ENCODE measurements at regions not wholly inside any gene's neighbourhood (a gene's known extent, or its start where the extent isn't known, plus 50 kb on each side); places are given as distances from the start of the nearest gene placed in this dataset.

DNA sequence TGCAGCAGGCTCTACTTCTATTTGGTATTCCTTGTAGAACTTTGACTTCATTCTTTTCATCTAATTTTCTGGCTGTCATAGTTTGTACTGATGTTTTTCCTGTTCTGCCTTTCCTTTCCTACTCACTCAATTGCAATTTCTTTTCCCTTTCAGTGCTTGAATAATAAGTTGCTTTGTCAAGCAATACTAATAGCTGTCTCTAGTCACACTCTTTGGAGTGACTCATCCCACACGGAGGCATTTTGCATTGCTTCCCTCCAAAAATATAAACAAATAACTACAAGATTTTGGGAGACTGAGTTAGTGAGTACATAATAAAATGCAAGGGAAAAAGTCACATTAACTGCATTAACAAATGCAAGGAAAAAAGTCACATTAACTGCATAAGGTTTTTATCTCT, 465.9 kb downstream of the CDH9 start:
- no peak overlapping the region for H2AK9ac ChIP-seq (replicated peaks; ENCODE audit: low read depth, low read length, poor library complexity)
- peaks cover 14% of the 10 kb centered on the region for H3K9me3 ChIP-seq (ENCODE audit: control insufficient read depth, insufficient read depth, low read length)
- no peak overlapping the region for H3K18ac ChIP-seq (ENCODE audit: low read depth, low read length)
- no peaks in the 10 kb centered on the region for H3K36me3 ChIP-seq (ENCODE audit: control insufficient read depth, insufficient read depth, low read length)
- no peak overlapping the region for H3K14ac ChIP-seq (replicated peaks; ENCODE audit: low read depth, low read length)
- no peaks in the 10 kb centered on the region for H4K20me1 ChIP-seq (ENCODE audit: insufficient read depth, low read length)
- WGBS, 2 experiments (ENCODE audit: extremely low coverage in 2 of 2, insufficient read length in 1 of 2), result no CpG with 5 or more reads among the region's 1 CpG
- TF ChIP-seq MXI1 (IDR thresholded peaks at IDR 0.05; ENCODE audit: borderline replicate concordance, low read depth, low read length), result no peak
- no peak for TF ChIP-seq MAZ (IDR thresholded peaks at IDR 0.05; ENCODE audit: borderline replicate concordance, low read depth, low read length)
- TF ChIP-seq RCOR1 (IDR thresholded peaks at IDR 0.05; ENCODE audit: insufficient replicate concordance, low read length), result no peak
- TF ChIP-seq NFE2L2 (IDR thresholded peaks at IDR 0.05; ENCODE audit: low read depth, low read length), result no peak
- TF ChIP-seq FOS (IDR thresholded peaks at IDR 0.05; ENCODE audit: low read depth, low read length), result no peak
- no peak for TF ChIP-seq CHD1 (IDR thresholded peaks at IDR 0.05; ENCODE audit: low read depth, low read length)
- no peak for TF ChIP-seq SMC3 (IDR thresholded peaks at IDR 0.05; ENCODE audit: low read depth, low read length)
- TF ChIP-seq MAFK (IDR thresholded peaks at IDR 0.05; ENCODE audit: low read depth, low read length), result no peak
- no peak for TF ChIP-seq RAD21 (IDR thresholded peaks at IDR 0.05; ENCODE audit: low read length)
- no peak for TF ChIP-seq CEBPB (IDR thresholded peaks at IDR 0.05; ENCODE audit: low read depth, low read length)
- no peak for TF ChIP-seq RFX5 (IDR thresholded peaks at IDR 0.05; ENCODE audit: low read depth, low read length)
- TF ChIP-seq, protein P1, sequence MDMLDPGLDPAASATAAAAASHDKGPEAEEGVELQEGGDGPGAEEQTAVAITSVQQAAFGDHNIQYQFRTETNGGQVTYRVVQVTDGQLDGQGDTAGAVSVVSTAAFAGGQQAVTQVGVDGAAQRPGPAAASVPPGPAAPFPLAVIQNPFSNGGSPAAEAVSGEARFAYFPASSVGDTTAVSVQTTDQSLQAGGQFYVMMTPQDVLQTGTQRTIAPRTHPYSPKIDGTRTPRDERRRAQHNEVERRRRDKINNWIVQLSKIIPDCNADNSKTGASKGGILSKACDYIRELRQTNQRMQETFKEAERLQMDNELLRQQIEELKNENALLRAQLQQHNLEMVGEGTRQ (IDR thresholded peaks at IDR 0.05; ENCODE audit: low read depth, low read length), result no peak
- TF ChIP-seq POLR2A (IDR thresholded peaks at IDR 0.05; ENCODE audit: low read depth, low read length), result no peak
- TF ChIP-seq, protein P2, sequence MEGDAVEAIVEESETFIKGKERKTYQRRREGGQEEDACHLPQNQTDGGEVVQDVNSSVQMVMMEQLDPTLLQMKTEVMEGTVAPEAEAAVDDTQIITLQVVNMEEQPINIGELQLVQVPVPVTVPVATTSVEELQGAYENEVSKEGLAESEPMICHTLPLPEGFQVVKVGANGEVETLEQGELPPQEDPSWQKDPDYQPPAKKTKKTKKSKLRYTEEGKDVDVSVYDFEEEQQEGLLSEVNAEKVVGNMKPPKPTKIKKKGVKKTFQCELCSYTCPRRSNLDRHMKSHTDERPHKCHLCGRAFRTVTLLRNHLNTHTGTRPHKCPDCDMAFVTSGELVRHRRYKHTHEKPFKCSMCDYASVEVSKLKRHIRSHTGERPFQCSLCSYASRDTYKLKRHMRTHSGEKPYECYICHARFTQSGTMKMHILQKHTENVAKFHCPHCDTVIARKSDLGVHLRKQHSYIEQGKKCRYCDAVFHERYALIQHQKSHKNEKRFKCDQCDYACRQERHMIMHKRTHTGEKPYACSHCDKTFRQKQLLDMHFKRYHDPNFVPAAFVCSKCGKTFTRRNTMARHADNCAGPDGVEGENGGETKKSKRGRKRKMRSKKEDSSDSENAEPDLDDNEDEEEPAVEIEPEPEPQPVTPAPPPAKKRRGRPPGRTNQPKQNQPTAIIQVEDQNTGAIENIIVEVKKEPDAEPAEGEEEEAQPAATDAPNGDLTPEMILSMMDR (conservative IDR thresholded peaks at IDR 0.05; ENCODE audit: low read depth, low read length), result no peak
- TF ChIP-seq, protein P3, sequence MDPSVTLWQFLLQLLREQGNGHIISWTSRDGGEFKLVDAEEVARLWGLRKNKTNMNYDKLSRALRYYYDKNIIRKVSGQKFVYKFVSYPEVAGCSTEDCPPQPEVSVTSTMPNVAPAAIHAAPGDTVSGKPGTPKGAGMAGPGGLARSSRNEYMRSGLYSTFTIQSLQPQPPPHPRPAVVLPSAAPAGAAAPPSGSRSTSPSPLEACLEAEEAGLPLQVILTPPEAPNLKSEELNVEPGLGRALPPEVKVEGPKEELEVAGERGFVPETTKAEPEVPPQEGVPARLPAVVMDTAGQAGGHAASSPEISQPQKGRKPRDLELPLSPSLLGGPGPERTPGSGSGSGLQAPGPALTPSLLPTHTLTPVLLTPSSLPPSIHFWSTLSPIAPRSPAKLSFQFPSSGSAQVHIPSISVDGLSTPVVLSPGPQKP (IDR thresholded peaks at IDR 0.05; ENCODE audit: borderline replicate concordance, low read depth, low read length), result no peak
- no peak for TF ChIP-seq BHLHE40 (IDR thresholded peaks at IDR 0.05; ENCODE audit: low read depth, low read length)
- no peak for ATAC-seq (ENCODE audit: low read depth)
- H3K4me3 ChIP-seq (ENCODE audit: insufficient read depth, low read depth, low read length), result no peak overlapping the region
- in situ Hi-C loops (cut with MboI; ENCODE audit: low sequenced_read_pairs), result no loop called here
- no peak for DNase-seq
- H4K91ac ChIP-seq (ENCODE audit: insufficient read depth, low read depth, low read length), result no peak overlapping the region
- BruUV-seq (replicated peaks), result no TSS peak
- no peak overlapping the region for H2BK120ac ChIP-seq (ENCODE audit: low read depth, low read length)
- H4K5ac ChIP-seq (ENCODE audit: low read depth, low read length), result no peak overlapping the region
- H3K27me3 ChIP-seq (ENCODE audit: control insufficient read depth, insufficient read depth, low read length), result no peaks in the 10 kb centered on the region
- no peak overlapping the region for H2BK20ac ChIP-seq (ENCODE audit: low read depth, low read length)
- H3K9me1 ChIP-seq (ENCODE audit: insufficient read depth, low read length), result no peaks in the 10 kb centered on the region
- POLR2A ChIA-PET (ENCODE audit: unreplicated experiment), result no interaction called here
- H3K4ac ChIP-seq (ENCODE audit: low read depth, low read length), result no peak overlapping the region
- dilution Hi-C loops (cut with HindIII; ENCODE audit: low sequenced_read_pairs, unreplicated experiment), result no loop called here
- H3K23ac ChIP-seq (ENCODE audit: low read depth, low read length), result no peak overlapping the region
- H2BK5ac ChIP-seq (ENCODE audit: low read depth, low read length, poor library complexity, severe bottlenecking), result no peak overlapping the region
- CTCF ChIA-PET, result no interaction called here
- no peak overlapping the region for H3K9ac ChIP-seq (ENCODE audit: low read depth, low read length)
- H3K4me2 ChIP-seq (ENCODE audit: low read depth, low read length), result no peak overlapping the region
- H3K79me1 ChIP-seq (ENCODE audit: low read depth in 1 of 2, low read length in 2 of 2), result no peaks in the 10 kb centered on the region
- no peak overlapping the region for H2BK15ac ChIP-seq (ENCODE audit: low read depth, low read length)
- no peaks in the 10 kb centered on the region for H3K4me1 ChIP-seq (ENCODE audit: control insufficient read depth, insufficient read depth, low read length)
- no peak overlapping the region for H2AK5ac ChIP-seq (ENCODE audit: low read depth, low read length)
- intact Hi-C loops (cut with micrococcal nuclease), result no loop called here
- no peak overlapping the region for H3K27ac ChIP-seq (ENCODE audit: insufficient read depth, low read length)
- H2AFZ ChIP-seq (replicated peaks; ENCODE audit: low read length, poor library complexity), result no peak overlapping the region
- H3K56ac ChIP-seq (ENCODE audit: extremely low read depth, insufficient read depth, low read length), result no peak overlapping the region
- H4K8ac ChIP-seq (ENCODE audit: low read depth in 2 of 2, low read length in 2 of 2), result no peak overlapping the region

Measured in IMR-90 (cell line).